SK-N-MC (cell line): ENCODE measurements at regions not wholly inside any gene's neighbourhood (a gene's known extent, or its start where the extent isn't known, plus 50 kb on each side); places are given as distances from the start of the nearest gene placed in this dataset.

ENCODE experiments used
- EZH2 ChIP-seq: fragments of 200-600 bp; sonication (generic); IDR thresholded peaks from one replicate; pipeline ENCODE4 v1.6.1; 2017; ENCODE audit warnings: antibody characterized with exemption
- FOXP2 ChIP-seq: optimal IDR thresholded peaks from 2 replicates; pipeline ENCODE3; 2011; ENCODE audit warnings: mild to moderate bottlenecking, moderate library complexity; ENCODE audit not compliant: insufficient read depth; ENCODE audit errors: extremely low read length, control extremely low read depth
- POLR2AphosphoS5 ChIP-seq: IDR thresholded peaks from 2 replicates; pipeline ENCODE4 v1.6.1; 2012; ENCODE audit warnings: mild to moderate bottlenecking, low read depth, low read length, borderline replicate concordance

DNA sequence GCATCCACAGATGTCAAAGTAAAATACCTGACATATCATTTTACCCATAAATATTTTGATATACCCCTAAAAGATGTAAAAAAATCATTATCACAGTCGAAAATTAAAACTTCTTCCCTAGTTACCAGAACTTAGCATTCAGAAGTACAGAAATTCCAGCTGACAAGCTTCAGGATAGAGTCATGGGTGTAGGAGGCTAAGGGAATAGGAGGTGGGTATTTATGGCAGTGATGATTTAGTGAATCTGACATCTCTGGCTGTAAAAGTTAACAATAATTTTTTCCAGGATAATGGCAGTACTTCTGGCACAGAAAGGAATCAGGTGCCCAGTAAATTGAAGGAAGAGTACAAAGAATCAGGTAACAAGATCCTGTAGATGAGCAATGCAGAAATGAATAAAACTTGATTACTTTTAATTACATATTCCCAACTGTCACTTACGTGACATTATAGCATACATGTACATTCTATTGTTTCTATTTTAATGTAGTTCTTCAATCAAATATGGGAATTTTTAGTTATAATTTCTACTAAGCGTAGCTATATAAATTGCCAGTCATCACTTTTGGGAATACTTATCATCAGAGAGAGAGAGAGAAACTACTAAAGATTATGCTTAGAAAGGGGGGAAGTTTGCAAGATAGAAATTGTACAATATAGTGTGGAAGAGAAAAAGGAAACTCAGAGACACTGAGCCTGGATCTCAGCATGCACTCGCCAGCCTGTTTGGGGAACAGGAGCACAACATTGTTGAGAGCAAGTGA is 143.4 kb downstream of the TMEM144 start:
- TF ChIP-seq POLR2AphosphoS5 (no peak), EZH2 (no peak), FOXP2 (no peak)
